ENCODE measurements at regions not wholly inside any gene's neighbourhood (a gene's known extent, or its start where the extent isn't known, plus 50 kb on each side); places are given as distances from the start of the nearest gene placed in this dataset.

DNA sequence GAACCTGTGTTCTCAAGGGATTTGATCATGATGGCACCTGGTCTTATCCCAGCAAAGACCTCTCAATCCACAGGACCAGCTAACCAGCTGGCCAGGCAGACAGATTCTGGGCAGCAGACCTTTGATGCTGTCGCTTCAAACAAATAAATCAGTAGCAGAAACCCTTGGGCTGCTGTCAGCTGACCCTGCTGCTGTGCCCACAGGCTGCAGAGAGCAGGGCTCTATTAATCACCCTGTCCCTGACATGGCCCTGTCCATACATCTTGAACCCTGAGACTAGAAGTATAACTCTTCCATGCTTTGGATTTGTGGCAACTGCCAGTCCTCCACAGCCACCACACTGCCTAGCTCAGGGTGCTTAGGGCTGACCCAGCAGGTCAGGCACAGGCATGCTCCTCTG lies 244.1 kb upstream of the PODXL start:
- TF ChIP-seq, protein P1, sequence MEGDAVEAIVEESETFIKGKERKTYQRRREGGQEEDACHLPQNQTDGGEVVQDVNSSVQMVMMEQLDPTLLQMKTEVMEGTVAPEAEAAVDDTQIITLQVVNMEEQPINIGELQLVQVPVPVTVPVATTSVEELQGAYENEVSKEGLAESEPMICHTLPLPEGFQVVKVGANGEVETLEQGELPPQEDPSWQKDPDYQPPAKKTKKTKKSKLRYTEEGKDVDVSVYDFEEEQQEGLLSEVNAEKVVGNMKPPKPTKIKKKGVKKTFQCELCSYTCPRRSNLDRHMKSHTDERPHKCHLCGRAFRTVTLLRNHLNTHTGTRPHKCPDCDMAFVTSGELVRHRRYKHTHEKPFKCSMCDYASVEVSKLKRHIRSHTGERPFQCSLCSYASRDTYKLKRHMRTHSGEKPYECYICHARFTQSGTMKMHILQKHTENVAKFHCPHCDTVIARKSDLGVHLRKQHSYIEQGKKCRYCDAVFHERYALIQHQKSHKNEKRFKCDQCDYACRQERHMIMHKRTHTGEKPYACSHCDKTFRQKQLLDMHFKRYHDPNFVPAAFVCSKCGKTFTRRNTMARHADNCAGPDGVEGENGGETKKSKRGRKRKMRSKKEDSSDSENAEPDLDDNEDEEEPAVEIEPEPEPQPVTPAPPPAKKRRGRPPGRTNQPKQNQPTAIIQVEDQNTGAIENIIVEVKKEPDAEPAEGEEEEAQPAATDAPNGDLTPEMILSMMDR (IDR thresholded peaks at IDR 0.05; ENCODE audit: low read length), result no peak
- no peak for TF ChIP-seq EZH2 (IDR thresholded peaks at IDR 0.05; ENCODE audit: borderline replicate concordance, low read length)
